ENCODE measurements at regions not wholly inside any gene's neighbourhood (a gene's known extent, or its start where the extent isn't known, plus 50 kb on each side); places are given as distances from the start of the nearest gene placed in this dataset.

DNA sequence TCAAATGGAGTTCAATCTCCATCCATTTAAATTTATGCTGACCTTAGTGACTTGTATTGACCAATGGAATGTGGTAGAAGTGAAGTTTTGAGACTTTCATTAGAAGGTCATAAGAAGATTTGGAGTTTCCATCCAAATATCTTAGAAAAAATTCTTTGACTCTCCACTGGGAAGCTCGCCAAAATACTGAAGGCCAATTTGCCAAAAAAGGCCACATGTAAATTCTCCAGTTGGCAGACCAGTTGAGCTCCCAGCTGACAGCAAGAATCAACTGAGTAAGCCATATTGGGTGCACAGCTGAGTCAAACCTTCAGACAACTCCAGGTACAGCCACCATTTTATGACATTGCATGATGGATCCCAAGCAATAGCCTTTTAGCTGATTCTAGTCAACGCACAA is 228.3 kb upstream of the SETBP1 start:
- H3K9ac ChIP-seq (ENCODE audit: insufficient read depth in 1 of 2, low read length in 2 of 2): no peak overlapping the region
- DNase-seq (peak; percentile 29 to 63 (median 53)), ATAC-seq (ENCODE audit: insufficient read depth, low FRiP score) (no peak)
- H3K9me3 ChIP-seq (ENCODE audit: control insufficient read depth in 4 of 4, insufficient read depth in 3 of 4, low read length in 3 of 4): no peaks in the 10 kb centered on the region
- H3K27ac ChIP-seq (ENCODE audit: low read depth in 1 of 2, low read length in 1 of 2): no peak overlapping the region
- H3K36me3 ChIP-seq (ENCODE audit: control insufficient read depth in 4 of 4, insufficient read depth in 4 of 4, low read length in 4 of 4): no peaks in the 10 kb centered on the region
- H3K4me1 ChIP-seq (ENCODE audit: control insufficient read depth in 5 of 5, insufficient read depth in 5 of 5, low read length in 5 of 5): peaks cover 0 to 19% (median 0%) of the 10 kb centered on the region in 5 donors
- TF ChIP-seq CTCF (IDR thresholded peaks at IDR 0.05; ENCODE audit: control extremely low read depth, extremely low read depth): no peak
- no peaks in the 10 kb centered on the region for H3K27me3 ChIP-seq (ENCODE audit: control insufficient read depth in 3 of 3, insufficient read depth in 3 of 3, low read length in 2 of 3)
- H3K4me3 ChIP-seq: no peak overlapping the region
- 80 to 89% methylated on average over 2 of the region's 2 CpGs for WGBS, 2 donors

DNA sequence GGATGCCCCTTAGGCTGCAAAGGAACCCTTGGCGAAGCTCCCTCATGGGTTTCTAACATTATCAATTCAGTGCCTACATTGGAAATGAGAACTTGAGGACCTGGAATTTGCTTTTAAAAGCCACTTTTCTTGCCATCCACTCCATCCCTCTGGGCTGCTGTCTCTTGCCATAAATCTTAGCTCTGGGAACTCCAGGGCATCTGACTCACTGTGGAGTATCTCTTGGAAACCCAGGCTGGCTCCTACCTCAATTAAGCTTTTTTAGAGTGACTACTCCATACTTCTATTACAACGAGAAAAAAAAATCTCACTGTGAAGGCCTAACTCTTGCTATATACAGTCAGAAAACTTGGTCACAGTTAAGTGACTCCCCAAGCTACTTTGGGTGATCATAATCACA is 227.2 kb upstream of the SETBP1 start:
- peaks cover 0 to 19% (median 0%) of the 10 kb centered on the region in 5 donors for H3K4me1 ChIP-seq (ENCODE audit: control insufficient read depth in 5 of 5, insufficient read depth in 5 of 5, low read length in 5 of 5)
- 89 to 96% methylated on average over 2 of the region's 2 CpGs for WGBS, 2 donors
- no peaks in the 10 kb centered on the region for H3K27me3 ChIP-seq (ENCODE audit: control insufficient read depth in 3 of 3, insufficient read depth in 3 of 3, low read length in 2 of 3)
- no peak overlapping the region for H3K4me3 ChIP-seq
- no peak overlapping the region for H3K27ac ChIP-seq (ENCODE audit: low read depth in 1 of 2, low read length in 1 of 2)
- no peak for TF ChIP-seq CTCF (IDR thresholded peaks at IDR 0.05; ENCODE audit: control extremely low read depth, extremely low read depth)
- no peak overlapping the region for H3K9ac ChIP-seq (ENCODE audit: insufficient read depth in 1 of 2, low read length in 2 of 2)
- DNase-seq (no peak), ATAC-seq (ENCODE audit: insufficient read depth, low FRiP score) (no peak)
- H3K9me3 ChIP-seq (ENCODE audit: control insufficient read depth in 4 of 4, insufficient read depth in 3 of 4, low read length in 3 of 4): no peaks in the 10 kb centered on the region
- no peaks in the 10 kb centered on the region for H3K36me3 ChIP-seq (ENCODE audit: control insufficient read depth in 4 of 4, insufficient read depth in 4 of 4, low read length in 4 of 4)

GRCh38 chr18:44458777-44459176 is 221.9 kb upstream of the SETBP1 start:
- Histone ChIP-seq H3K4me3 (no peak overlapping the region), H3K9ac (ENCODE audit: insufficient read depth in 1 of 2, low read length in 2 of 2) (no peak overlapping the region), H3K4me1 (ENCODE audit: control insufficient read depth in 5 of 5, insufficient read depth in 5 of 5, low read length in 5 of 5) (peaks cover 0 to 9% (median 0%) of the 10 kb centered on the region in 5 donors), H3K27ac (ENCODE audit: low read depth in 1 of 2, low read length in 1 of 2) (no peak overlapping the region), H3K36me3 (ENCODE audit: control insufficient read depth in 4 of 4, insufficient read depth in 4 of 4, low read length in 4 of 4) (no peaks in the 10 kb centered on the region), H3K27me3 (ENCODE audit: control insufficient read depth in 3 of 3, insufficient read depth in 3 of 3, low read length in 2 of 3) (no peaks in the 10 kb centered on the region), H3K9me3 (ENCODE audit: control insufficient read depth in 4 of 4, insufficient read depth in 3 of 4, low read length in 3 of 4) (no peaks in the 10 kb centered on the region)
- DNase-seq (no peak), ATAC-seq (ENCODE audit: insufficient read depth, low FRiP score) (no peak)
- TF ChIP-seq CTCF (IDR thresholded peaks at IDR 0.05; ENCODE audit: control extremely low read depth, extremely low read depth): no peak
- WGBS, 2 donors: 89 to 93% methylated on average over 2 of the region's 2 CpGs

Data from lung (tissue), 11 donors.